Sigmoid colon (tissue), 6 donors: ENCODE measurements at regions not wholly inside any gene's neighbourhood (a gene's known extent, or its start where the extent isn't known, plus 50 kb on each side); places are given as distances from the start of the nearest gene placed in this dataset.

Experiments used
- DNase-seq: peaks from one replicate; pipeline ENCODE4 v3.0.0-alpha.2; 2019
- H3K27ac ChIP-seq, 4 donors: fragments of 200-600 bp; sonication (generic); one replicate each; pipeline ENCODE4 v1.5.1; 2016 to 2019; ENCODE audit warnings: mild to moderate bottlenecking in 1 of 4
- H3K27me3 ChIP-seq, 3 donors: fragments of 200-600 bp; sonication (generic); one replicate each; pipeline ENCODE4 v1.5.1; 2019; ENCODE audit warnings: mild to moderate bottlenecking in 1 of 3
- H3K36me3 ChIP-seq, 4 donors: fragments of 200-600 bp; sonication (generic); one replicate each; pipeline ENCODE4 v1.5.1; 2016 to 2019
- H3K4me1 ChIP-seq, 4 donors: fragments of 200-600 bp; sonication (generic); one replicate each; pipeline ENCODE4 v1.5.1; 2017 to 2019
- H3K4me3 ChIP-seq, 4 donors: fragments of 200-600 bp; sonication (generic); one replicate each; pipeline ENCODE4 v1.5.1; 2017 to 2019; ENCODE audit warnings: mild to moderate bottlenecking in 2 of 4, moderate library complexity in 1 of 4
- H3K9me3 ChIP-seq, 4 donors: fragments of 200-600 bp in 3 of 4; sonication (generic) in 3 of 4; one replicate each; pipeline versions ENCODE4 v1.5.1 to v1.6.1; 2013 to 2019
- CTCF ChIP-seq, 4 experiments: fragments of 450-650 bp in 3 of 4; fragments of 200-600 bp in 1 of 4; IDR thresholded peaks; one replicate each; pipeline ENCODE4 v1.5.1; 2016 to 2019; ENCODE audit warnings: antibody characterized with exemption in 4 of 4, mild to moderate bottlenecking in 3 of 4, moderate library complexity in 2 of 4
- EP300 ChIP-seq, 4 donors: sonication (generic); formaldehyde crosslinking; IDR thresholded peaks; one replicate each; pipeline ENCODE4 v1.6.1; 2017; ENCODE audit warnings: antibody characterized with exemption in 4 of 4
- POLR2A ChIP-seq, 2 donors: fragments of 450-650 bp; IDR thresholded peaks; one replicate each; pipeline ENCODE4 v1.6.1; 2016; ENCODE audit warnings: antibody characterized with exemption in 2 of 2, mild to moderate bottlenecking in 2 of 2, moderate library complexity in 2 of 2
- POLR2AphosphoS5 ChIP-seq, 4 donors: sonication (generic); formaldehyde crosslinking; IDR thresholded peaks; one replicate each; pipeline ENCODE4 v1.6.1; 2017; ENCODE audit warnings: antibody characterized with exemption in 4 of 4
- WGBS, 2 donors: extraction: QIAGEN DNeasy Blood & Tissue Kit; methylation state at CpG; one replicate each; pipeline ENCODE4 v1.1.7; 2013; 5-methylcytosine and 5-hydroxymethylcytosine counted together
- intact Hi-C: fragments of 100-400 bp; cut with DNase I; formaldehyde crosslinking; loops from one replicate; pipeline ENCODE4 v1.15.1; 2023
- donor health status: healthy with polysubstance abuse.
- donor health status: healthy.

- no peak for DNase-seq
- H3K36me3 ChIP-seq, result no peaks in the 10 kb centered on the region
- WGBS, 2 donors, result 72 to 74% methylated on average over 4 of the region's 4 CpGs
- peaks cover 0 to 25% (median 14%) of the 10 kb centered on the region in 4 donors for H3K4me1 ChIP-seq
- no peaks in the 10 kb centered on the region for H3K27me3 ChIP-seq
- H3K4me3 ChIP-seq, result no peak overlapping the region
- peak overlapping the region in 2 of 4 donors; percentile 15 to 20 for H3K27ac ChIP-seq
- intact Hi-C loops, result loop anchor here (1.0 kb wide), 1 partner anchor 36 kb away; no protein-coding TSS in a partner anchor
- TF ChIP-seq POLR2AphosphoS5 (IDR thresholded peaks at IDR 0.05) (peak in 2 of 4 donors; percentile 13 to 40), CTCF (IDR thresholded peaks at IDR 0.05) (no peak)
- H3K9me3 ChIP-seq, result no peaks in the 10 kb centered on the region
Measured at GRCh38 chr13:73981595-73981994, 152.6 kb downstream of the KLF12 start.

- Histone ChIP-seq H3K9me3 (no peaks in the 10 kb centered on the region), H3K4me1 (peaks cover 0 to 13% (median under 1%) of the 10 kb centered on the region in 4 donors), H3K36me3 (no peaks in the 10 kb centered on the region), H3K4me3 (no peak overlapping the region), H3K27me3 (no peaks in the 10 kb centered on the region), H3K27ac (no peak overlapping the region)
- WGBS, 2 donors, result 95 to 98% methylated on average over 4 of the region's 4 CpGs
- TF ChIP-seq POLR2A (IDR thresholded peaks at IDR 0.05) (no peak), CTCF (IDR thresholded peaks at IDR 0.05) (no peak), EP300 (IDR thresholded peaks at IDR 0.05) (no peak), POLR2AphosphoS5 (IDR thresholded peaks at IDR 0.05) (no peak)
- intact Hi-C loops, result no loop called here
- DNase-seq, result no peak
Measured at GRCh38 chr13:73975767-73976166, 158.4 kb downstream of the KLF12 start.

- H3K27ac ChIP-seq, result no peak overlapping the region
- no peak overlapping the region for H3K4me3 ChIP-seq
- no peaks in the 10 kb centered on the region for H3K27me3 ChIP-seq
- DNase-seq, result no peak
- TF ChIP-seq POLR2A (IDR thresholded peaks at IDR 0.05) (no peak), EP300 (IDR thresholded peaks at IDR 0.05) (no peak), POLR2AphosphoS5 (IDR thresholded peaks at IDR 0.05) (no peak), CTCF (IDR thresholded peaks at IDR 0.05) (no peak)
- intact Hi-C loops, result no loop called here
- no peaks in the 10 kb centered on the region for H3K9me3 ChIP-seq
- H3K36me3 ChIP-seq, result no peaks in the 10 kb centered on the region
- peaks cover 0 to 17% (median 0%) of the 10 kb centered on the region in 4 donors for H3K4me1 ChIP-seq
- WGBS, 2 donors, result 92 to 95% methylated on average over 2 of the region's 2 CpGs
Measured at GRCh38 chr13:73974051-73974450, 160.2 kb downstream of the KLF12 start.

GRCh38 chr13:73973156-73973555 is 161.0 kb downstream of the KLF12 start:
- H3K36me3 ChIP-seq, result no peaks in the 10 kb centered on the region

More at GRCh38 chr13:73973156-73973555, 161.0 kb downstream of the KLF12 start:
- 83 to 95% methylated on average over 2 of the region's 2 CpGs for WGBS, 2 donors
- intact Hi-C loops, result no loop called here
- Histone ChIP-seq H3K27me3 (no peaks in the 10 kb centered on the region), H3K27ac (no peak overlapping the region), H3K4me3 (no peak overlapping the region), H3K4me1 (peaks cover 0 to 17% (median 0%) of the 10 kb centered on the region in 4 donors), H3K9me3 (no peaks in the 10 kb centered on the region)
- TF ChIP-seq CTCF (IDR thresholded peaks at IDR 0.05) (no peak), EP300 (IDR thresholded peaks at IDR 0.05) (no peak), POLR2A (IDR thresholded peaks at IDR 0.05) (no peak), POLR2AphosphoS5 (IDR thresholded peaks at IDR 0.05) (no peak)
- no peak for DNase-seq
